ENCODE measurements at regions not wholly inside any gene's neighbourhood (a gene's known extent, or its start where the extent isn't known, plus 50 kb on each side); places are given as distances from the start of the nearest gene placed in this dataset.
"Not testable (repeated sequence)": the region's sequence is repeated elsewhere in the genome, so short reads cannot be mapped to it uniquely, and the experiment has no call there.

DNA sequence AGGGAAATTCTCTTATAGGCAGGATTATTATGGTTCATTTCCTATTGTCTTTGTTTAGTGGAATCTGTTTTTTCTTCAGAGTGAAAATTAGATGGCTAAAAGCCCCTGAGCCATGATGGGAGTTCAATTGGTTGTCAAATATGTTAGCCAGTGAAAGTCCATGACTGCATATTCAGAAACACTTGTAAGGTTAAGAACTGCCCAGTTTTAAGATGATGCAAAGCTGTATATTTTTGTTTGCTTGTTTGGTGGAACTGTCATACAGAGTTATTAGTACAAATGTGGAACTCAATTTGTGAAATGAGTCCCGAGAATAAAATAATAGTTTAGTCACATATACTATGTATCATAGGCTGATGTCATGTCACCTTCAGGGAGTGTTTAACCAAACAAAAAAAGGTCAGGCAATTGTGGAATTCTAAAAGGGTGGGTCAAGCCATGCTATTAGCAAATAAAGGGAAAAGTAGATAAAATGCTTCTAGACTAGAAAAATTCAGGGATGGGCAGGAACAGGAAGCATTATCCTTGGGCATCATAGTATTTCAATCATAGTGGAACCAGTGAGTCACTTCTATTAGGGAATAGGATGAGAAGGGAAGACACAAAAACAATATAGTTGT, 248.3 kb upstream of the SLITRK1 start:
- 0 to 78% (median 59%) methylated on average over 1 of the region's 1 CpG; no CpG with 5 or more reads in 2 of the 10 experiments for WGBS, 10 experiments
- peak in 6 of 8 experiments; percentile 27 to 85 (median 64) for ATAC-seq (replicated peaks in 6 of 8)

DNA sequence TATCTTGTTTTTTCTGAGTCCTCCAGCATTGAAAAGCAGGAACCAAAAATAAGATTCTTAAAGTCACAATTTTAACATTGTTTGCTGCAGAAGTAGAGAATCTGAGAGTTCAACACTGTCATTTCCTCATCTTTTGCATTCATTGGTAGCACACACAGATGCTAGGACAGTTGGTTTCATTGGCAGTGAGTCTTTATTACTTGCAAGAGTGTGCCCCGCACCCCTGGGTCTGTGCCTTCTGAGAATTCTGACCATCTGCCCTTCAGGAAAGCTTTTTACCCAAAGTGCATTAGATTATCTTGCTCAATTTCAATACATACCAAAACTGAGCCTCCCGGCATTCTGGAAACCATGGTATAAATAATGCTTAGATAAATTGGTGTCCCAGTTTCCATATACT, 247.7 kb upstream of the SLITRK1 start:
- peaks cover 0 to 4% of the 10 kb centered on the region in 2 donors for H3K4me1 ChIP-seq (replicated peaks in 1 of 2)
- in situ Hi-C loops (cut with MboI; ENCODE audit: low pct_unique_long_range_greater_than_20kb in 2 of 9, low sequenced_read_pairs in 9 of 9, unreplicated experiment in 9 of 9) = no loop called here
- no peak overlapping the region for H3K27ac ChIP-seq
- ATAC-seq (replicated peaks in 6 of 8) = no peak
- H3K4me3 ChIP-seq = no peak overlapping the region
- 0 to 100% (median 63%) methylated on average over 1 to 2 of the region's 2 CpGs; no CpG with 5 or more reads in 2 of the 10 experiments for WGBS, 10 experiments

More for the DNA sequence above, 248.3 kb upstream of the SLITRK1 start:
- Histone ChIP-seq H3K4me3 (no peak overlapping the region), H3K27ac (no peak overlapping the region), H3K4me1 (replicated peaks in 1 of 2) (peaks cover 0 to 4% of the 10 kb centered on the region in 2 donors)
- in situ Hi-C loops (cut with MboI; ENCODE audit: low pct_unique_long_range_greater_than_20kb in 2 of 9, low sequenced_read_pairs in 9 of 9, unreplicated experiment in 9 of 9) = no loop called here

DNA sequence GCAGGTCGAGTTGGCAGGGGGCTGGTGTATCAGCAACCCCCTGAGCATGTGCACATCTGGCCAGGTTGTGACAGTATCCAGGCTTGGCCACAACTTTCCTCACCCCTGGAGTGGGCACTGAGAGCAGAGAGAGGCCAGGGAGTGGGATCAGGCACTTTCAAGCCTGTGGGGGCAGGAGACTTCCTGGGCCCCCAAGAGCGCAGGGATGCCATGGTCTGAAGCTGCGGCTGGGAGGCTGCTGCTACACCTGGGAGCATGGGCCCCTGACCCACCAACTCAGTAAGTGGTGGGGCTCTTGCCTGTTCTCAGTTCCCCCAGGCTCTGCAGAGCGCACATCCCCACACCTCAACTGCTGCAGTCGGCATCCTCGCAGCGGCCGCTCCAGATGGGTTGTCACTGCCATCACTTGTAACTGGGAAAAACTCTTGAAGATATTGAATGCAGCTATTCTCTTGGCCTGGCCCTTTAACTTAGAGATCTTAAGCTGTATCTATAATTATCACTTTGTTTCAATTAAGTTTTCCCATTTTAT, 245.4 kb upstream of the SLITRK1 start:
- Histone ChIP-seq H3K4me3 (no peak overlapping the region), H3K4me1 (replicated peaks in 1 of 2) (peaks cover 0 to 4% of the 10 kb centered on the region in 2 donors), H3K27ac (no peak overlapping the region)
- no peak for ATAC-seq (replicated peaks in 6 of 8)
- 20 to 97% (median 85%) methylated on average over 1 to 5 of the region's 8 CpGs; no CpG with 5 or more reads in 6 of the 10 experiments for WGBS, 10 experiments
- in situ Hi-C loops (cut with MboI; ENCODE audit: low pct_unique_long_range_greater_than_20kb in 2 of 9, low sequenced_read_pairs in 9 of 9, unreplicated experiment in 9 of 9) = no loop called here

DNA sequence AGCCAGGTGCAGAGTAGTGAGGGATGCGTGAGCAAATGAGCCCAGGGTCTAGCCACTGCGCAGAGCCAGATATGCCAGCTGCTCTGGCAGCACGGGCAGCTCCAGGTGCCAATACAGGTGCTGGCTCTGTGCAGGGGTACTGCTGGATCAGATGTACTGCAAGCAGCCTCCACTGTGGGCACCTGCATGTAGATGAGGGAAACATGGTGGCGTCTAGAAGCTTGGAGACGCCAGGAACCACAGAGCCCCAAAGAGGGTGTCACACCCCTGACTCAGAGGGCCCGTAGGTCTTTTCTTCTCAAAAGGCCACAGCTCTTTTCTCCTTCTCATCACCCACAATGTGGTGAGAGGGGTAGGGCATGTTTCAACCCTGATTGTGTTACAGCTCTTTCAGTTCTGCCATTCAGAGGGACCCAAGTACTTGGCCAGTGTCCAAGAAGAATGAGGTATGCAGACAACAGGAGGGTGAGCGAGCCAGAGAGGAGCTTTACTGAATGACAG, 244.4 kb upstream of the SLITRK1 start:
- H3K27ac ChIP-seq = no peak overlapping the region
- in situ Hi-C loops (cut with MboI; ENCODE audit: low pct_unique_long_range_greater_than_20kb in 2 of 9, low sequenced_read_pairs in 9 of 9, unreplicated experiment in 9 of 9) = no loop called here
- H3K4me1 ChIP-seq (replicated peaks in 1 of 2) = peaks cover 0 to 4% of the 10 kb centered on the region in 2 donors
- peak in 3 of 8 experiments; percentile 18 to 75 (median 55) for ATAC-seq (replicated peaks in 6 of 8)
- H3K4me3 ChIP-seq = no peak overlapping the region
- WGBS, 10 experiments = 24 to 100% (median 100%) methylated on average over 1 to 3 of the region's 7 CpGs; no CpG with 5 or more reads in 5 of the 10 experiments

DNA sequence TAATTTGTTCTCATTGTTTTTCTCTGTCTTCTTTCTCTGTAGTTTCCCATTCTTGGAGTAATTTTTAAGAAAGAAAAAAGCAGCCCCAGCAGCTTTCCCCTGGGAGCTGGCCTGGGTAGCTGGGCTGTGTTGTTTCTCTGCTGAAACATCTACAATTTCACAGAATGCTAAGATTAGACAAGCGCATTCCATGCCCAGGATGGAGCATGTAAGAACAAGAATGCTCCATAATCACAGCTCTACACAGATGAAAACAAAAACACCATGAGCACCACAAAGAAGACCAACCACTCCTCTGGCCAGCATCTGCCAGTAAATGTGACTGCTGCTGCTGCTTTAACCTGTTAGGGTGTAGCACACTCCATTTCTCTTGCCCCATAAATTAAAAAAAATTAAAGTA, 239.2 kb upstream of the SLITRK1 start:
- in situ Hi-C loops (cut with MboI; ENCODE audit: low pct_unique_long_range_greater_than_20kb in 2 of 9, low sequenced_read_pairs in 9 of 9, unreplicated experiment in 9 of 9) = no loop called here
- no peak overlapping the region for H3K27ac ChIP-seq
- H3K4me1 ChIP-seq (replicated peaks in 1 of 2) = peaks cover 7 to 12% of the 10 kb centered on the region in 2 donors
- H3K4me3 ChIP-seq = no peak overlapping the region
- peak in 6 of 8 experiments; percentile 41 to 93 (median 61) for ATAC-seq (replicated peaks in 6 of 8)
- 0 to 86% (median 70%) methylated on average over 1 of the region's 1 CpG; no CpG with 5 or more reads in 4 of the 10 experiments for WGBS, 10 experiments

DNA sequence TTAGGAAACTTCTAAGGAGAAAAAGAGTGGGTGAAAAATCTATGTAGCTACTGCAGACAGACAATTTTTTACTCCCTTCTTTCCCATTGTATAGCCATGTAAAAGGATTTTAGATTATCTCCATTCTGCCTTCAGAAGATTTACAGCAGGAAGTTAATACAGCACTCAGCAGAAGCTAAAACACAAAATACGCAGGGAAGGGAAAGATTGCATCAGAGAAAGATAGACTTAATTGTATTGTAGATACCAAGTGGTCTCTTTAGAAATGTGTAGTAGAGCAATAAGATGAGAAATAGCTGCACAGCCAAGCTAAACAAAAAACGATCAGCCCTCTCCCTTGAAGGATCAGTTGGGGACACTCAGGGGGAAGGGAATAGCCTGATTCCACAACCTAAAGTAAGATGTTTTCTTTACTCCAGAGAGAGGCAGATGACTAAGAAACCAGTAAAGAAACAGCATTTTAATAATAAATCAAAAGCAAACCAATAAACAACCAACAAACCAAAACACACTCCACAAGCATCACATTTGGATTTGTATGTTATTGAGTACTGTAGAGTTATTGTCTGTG, 236.7 kb upstream of the SLITRK1 start:
- Histone ChIP-seq H3K27ac (no peak overlapping the region), H3K4me1 (replicated peaks in 1 of 2) (peaks cover 7 to 12% of the 10 kb centered on the region in 2 donors), H3K4me3 (no peak overlapping the region)
- in situ Hi-C loops (cut with MboI; ENCODE audit: low pct_unique_long_range_greater_than_20kb in 2 of 9, low sequenced_read_pairs in 9 of 9, unreplicated experiment in 9 of 9) = no loop called here
- peak in 5 of 8 experiments; percentile 21 to 72 (median 57) for ATAC-seq (replicated peaks in 6 of 8)
- 0 to 58% (median 21%) methylated on average over 1 to 2 of the region's 2 CpGs; no CpG with 5 or more reads in 3 of the 10 experiments for WGBS, 10 experiments

DNA sequence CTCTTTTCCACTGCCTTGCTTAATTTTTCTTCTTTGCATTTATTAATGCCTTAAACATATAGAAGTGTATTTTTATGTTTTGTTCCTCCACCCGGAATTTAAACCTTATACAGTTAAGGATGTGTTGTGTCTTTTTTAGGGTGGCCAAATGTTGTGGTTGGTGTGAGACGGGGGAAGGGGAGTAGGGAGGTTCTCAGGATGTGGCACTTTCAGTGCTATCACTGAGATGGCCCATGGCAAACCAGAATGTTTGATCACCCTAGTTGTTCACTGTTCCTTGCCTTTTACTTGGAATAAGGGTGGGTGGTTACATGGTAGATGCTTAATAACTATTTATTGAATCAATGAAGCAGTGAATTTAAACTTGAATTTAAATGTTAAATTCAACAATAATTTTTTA, 216.0 kb upstream of the SLITRK1 start:
- in situ Hi-C loops (cut with MboI; ENCODE audit: low pct_unique_long_range_greater_than_20kb in 2 of 9, low sequenced_read_pairs in 9 of 9, unreplicated experiment in 9 of 9) = no loop called here

DNA sequence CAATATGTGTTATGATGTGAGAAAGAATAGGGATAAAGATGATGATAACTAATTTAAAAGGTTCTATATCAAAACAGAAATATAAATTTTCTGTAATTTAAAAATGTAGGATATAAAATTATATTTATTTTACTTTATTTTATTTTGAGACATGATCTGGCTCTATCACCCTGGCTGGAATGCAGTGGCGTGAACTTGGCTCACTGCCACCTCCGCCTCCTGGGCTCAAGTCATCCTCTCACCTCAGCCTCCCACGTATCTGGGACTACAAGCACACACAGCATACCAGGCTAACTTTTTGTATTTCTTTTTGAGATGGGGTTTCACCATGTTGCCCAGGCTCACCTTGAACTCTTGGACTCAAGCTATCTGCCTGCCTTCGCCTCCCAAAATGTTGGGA, 214.9 kb upstream of the SLITRK1 start:
- 0 to 100% (median 70%) methylated on average over 1 to 4 of the region's 4 CpGs; no CpG with 5 or more reads in 2 of the 10 experiments for WGBS, 10 experiments
- in situ Hi-C loops (cut with MboI; ENCODE audit: low pct_unique_long_range_greater_than_20kb in 2 of 9, low sequenced_read_pairs in 9 of 9, unreplicated experiment in 9 of 9) = no loop called here
- H3K4me1 ChIP-seq (replicated peaks in 1 of 2) = no peaks in the 10 kb centered on the region
- no peak for ATAC-seq (replicated peaks in 6 of 8)
- no peak overlapping the region for H3K4me3 ChIP-seq
- H3K27ac ChIP-seq = no peak overlapping the region

More for the DNA sequence above, 216.0 kb upstream of the SLITRK1 start:
- no peak overlapping the region for H3K27ac ChIP-seq
- no peak overlapping the region for H3K4me3 ChIP-seq
- 0 to 85% (median 70%) methylated on average over 1 to 2 of the region's 2 CpGs; no CpG with 5 or more reads in 3 of the 10 experiments for whole genome bisulfite sequencing, 10 experiments
- ATAC-seq (replicated peaks in 6 of 8) = no peak
- H3K4me1 ChIP-seq (replicated peaks in 1 of 2) = no peaks in the 10 kb centered on the region

DNA sequence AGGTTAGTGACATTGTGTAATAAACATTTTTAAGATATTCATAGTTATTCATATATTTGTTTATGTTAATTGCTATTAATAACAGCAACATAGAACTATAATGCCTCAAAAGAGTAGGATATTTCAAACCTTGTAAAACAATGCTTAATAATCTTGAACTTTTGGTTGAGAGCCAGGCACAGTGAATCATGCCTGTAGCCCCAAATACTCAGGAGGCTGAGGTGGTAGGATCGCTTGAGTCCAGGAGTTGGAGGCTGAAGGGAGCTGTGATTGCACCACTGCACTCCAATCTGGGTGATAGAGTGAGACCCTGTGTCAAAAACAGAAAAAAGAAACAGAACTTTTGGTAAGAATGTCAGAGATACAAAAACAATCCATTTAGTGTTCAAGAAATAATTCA, 213.9 kb upstream of the SLITRK1 start:
- Histone ChIP-seq H3K4me3 (no peak overlapping the region), H3K4me1 (replicated peaks in 1 of 2) (no peaks in the 10 kb centered on the region), H3K27ac (no peak overlapping the region)
- in situ Hi-C loops (cut with MboI; ENCODE audit: low pct_unique_long_range_greater_than_20kb in 2 of 9, low sequenced_read_pairs in 9 of 9, unreplicated experiment in 9 of 9) = no loop called here
- ATAC-seq (replicated peaks in 6 of 8) = no peak
- 14 to 100% (median 100%) methylated on average over 1 of the region's 1 CpG for WGBS, 10 experiments

DNA sequence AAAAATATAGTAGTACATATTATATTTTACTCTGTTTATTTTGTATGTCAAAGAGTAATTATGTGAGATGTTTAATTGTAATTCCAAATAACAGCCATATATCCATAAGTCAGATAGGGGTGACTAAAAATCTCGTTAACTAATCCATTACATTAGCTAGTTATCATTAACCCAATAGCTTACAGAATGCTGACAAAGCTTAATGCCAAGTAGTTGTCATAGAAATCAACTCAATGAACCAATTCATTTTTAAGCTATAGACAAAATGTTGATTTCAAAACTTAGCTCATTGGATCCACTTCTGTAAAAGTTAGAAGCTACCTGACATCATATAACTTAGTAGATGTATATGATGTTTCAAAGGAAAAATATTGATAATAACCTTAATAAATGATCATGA, 206.7 kb upstream of the SLITRK1 start:
- H3K27ac ChIP-seq = no peak overlapping the region
- no peak overlapping the region for H3K4me3 ChIP-seq
- no peak for ATAC-seq (replicated peaks in 6 of 8)
- no peaks in the 10 kb centered on the region for H3K4me1 ChIP-seq (replicated peaks in 1 of 2)
- in situ Hi-C loops (cut with MboI; ENCODE audit: low pct_unique_long_range_greater_than_20kb in 2 of 9, low sequenced_read_pairs in 9 of 9, unreplicated experiment in 9 of 9) = no loop called here
- WGBS, 10 experiments = 0 to 100% (median 11%) methylated on average over 1 of the region's 1 CpG; no CpG with 5 or more reads in 3 of the 10 experiments

DNA sequence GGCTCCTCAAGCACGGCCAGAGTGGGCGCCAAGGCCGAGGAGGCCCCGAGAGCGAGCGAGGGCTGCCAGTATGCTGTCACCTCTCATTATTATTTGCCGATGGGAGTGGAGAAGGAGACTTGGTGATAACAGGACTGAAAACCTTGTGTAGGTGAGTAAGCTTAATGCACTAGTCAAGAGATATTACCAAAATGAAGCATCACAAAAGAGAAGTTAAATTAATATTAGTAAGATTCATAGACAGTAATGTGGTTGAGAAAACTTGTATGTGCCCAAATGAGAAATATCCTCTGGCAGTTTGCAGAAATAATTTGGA, 204.5 kb upstream of the SLITRK1 start:
- 40 to 100% (median 100%) methylated on average over 1 to 7 of the region's 7 CpGs; no CpG with 5 or more reads in 5 of the 10 experiments for WGBS, 10 experiments
- Histone ChIP-seq H3K4me1 (replicated peaks in 1 of 2) (no peaks in the 10 kb centered on the region), H3K4me3 (no peak overlapping the region), H3K27ac (no peak overlapping the region)
- in situ Hi-C loops (cut with MboI; ENCODE audit: low pct_unique_long_range_greater_than_20kb in 2 of 9, low sequenced_read_pairs in 9 of 9, unreplicated experiment in 9 of 9) = no loop called here
- ATAC-seq (replicated peaks in 6 of 8) = no peak

DNA sequence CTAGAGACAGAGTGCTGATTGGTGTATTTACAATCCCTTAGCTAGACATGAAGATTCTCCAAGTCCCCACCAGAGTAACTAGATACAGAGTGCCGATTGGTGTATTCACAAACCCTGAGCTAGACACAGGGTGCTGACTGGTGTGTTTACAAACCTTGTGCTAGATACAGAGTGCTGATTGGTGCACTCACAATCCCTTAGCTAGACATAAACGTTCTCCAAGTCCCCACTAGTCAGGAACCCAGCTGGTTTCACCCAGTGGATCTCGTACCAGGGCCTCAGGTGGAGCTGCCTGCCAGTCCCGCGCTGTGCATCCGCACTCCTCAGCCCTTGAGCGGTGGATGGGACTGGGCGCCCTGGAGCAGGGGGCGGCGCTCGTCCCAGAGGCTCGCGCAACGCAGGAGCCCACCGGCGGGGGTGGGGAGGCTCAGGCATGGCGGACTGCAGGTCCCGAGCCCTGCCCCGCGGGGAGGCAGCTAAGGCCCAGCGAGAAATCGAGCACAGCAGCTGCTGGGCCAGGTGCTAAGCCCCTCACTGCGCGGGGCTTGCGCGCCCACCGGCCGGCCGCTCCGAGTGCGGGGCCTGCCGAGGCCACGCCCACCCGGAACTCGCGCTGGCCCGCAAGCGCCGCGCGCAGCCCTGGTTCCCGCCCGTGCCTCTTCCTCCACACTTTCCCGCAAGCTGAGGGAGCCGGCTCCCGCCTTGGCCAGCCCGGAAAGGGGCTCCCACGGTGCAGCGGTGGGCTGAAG, 204.0 kb upstream of the SLITRK1 start:
- H3K4me3 ChIP-seq; H3K4me1 ChIP-seq (replicated peaks in 1 of 2); H3K27ac ChIP-seq; in situ Hi-C loops (cut with MboI; ENCODE audit: low pct_unique_long_range_greater_than_20kb in 2 of 9, low sequenced_read_pairs in 9 of 9, unreplicated experiment in 9 of 9): not testable (repeated sequence)
- peak in 1 of 8 experiments; percentile 89 for ATAC-seq (replicated peaks in 6 of 8)
- 50 to 100% (median 80%) methylated on average over 1 to 3 of the region's 49 CpGs; no CpG with 5 or more reads in 6 of the 10 experiments for WGBS, 10 experiments

DNA sequence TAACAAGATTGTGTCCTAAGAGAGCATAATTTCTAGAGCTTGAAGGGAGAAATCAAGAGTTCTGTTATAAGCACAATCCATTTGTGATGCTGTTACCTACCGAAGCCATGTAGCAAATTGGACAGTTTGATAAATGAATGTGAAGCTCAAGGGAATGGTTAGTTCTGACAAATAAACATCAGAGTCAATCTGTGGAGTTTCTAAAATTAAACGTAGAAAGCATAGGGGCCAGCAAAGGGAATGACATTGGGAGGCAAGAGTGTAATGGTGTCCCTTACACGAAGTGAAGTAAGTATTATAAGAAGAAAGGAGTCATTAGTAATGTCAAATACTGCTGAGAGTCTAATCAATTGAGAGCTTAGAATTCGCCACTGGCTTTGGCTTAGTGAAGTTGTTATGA, 200.2 kb upstream of the SLITRK1 start:
- 3 to 84% (median 69%) methylated on average over 2 to 4 of the region's 4 CpGs for WGBS, 10 experiments
- in situ Hi-C loops (cut with MboI; ENCODE audit: low pct_unique_long_range_greater_than_20kb in 2 of 9, low sequenced_read_pairs in 9 of 9, unreplicated experiment in 9 of 9) = no loop called here
- Histone ChIP-seq H3K27ac (no peak overlapping the region), H3K4me1 (replicated peaks in 1 of 2) (peaks cover 2 to 13% of the 10 kb centered on the region in 2 donors), H3K4me3 (no peak overlapping the region)
- peak in 4 of 8 experiments; percentile 22 to 70 (median 55) for ATAC-seq (replicated peaks in 6 of 8)

All from motor neuron (in vitro differentiated cells).